ENCODE measurements at regions not wholly inside any gene's neighbourhood (a gene's known extent, or its start where the extent isn't known, plus 50 kb on each side); places are given as distances from the start of the nearest gene placed in this dataset.

DNA sequence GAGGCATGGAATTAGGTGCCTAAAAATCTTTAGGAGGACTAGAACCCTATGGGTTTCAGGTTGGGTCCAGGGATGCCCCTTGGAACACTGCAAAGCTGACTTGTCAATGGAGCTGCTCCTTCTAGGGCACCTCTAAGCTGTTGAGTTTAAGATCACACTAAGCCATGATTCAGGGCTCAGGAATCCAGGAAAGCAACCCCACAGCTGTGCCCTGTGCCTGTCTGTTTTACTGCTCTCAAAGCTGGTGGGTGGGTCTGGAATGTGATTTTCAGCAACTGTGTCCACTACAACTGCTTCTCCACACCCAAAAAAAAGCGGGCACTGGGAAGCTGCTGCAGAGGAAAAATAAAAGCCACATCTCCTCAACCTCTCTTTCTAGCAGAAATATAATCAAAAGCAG is 310.4 kb upstream of the MOCS1 start:
- peaks cover 13 to 39% of the 10 kb centered on the region in 2 donors for H3K27me3 Mint-ChIP-seq

DNA sequence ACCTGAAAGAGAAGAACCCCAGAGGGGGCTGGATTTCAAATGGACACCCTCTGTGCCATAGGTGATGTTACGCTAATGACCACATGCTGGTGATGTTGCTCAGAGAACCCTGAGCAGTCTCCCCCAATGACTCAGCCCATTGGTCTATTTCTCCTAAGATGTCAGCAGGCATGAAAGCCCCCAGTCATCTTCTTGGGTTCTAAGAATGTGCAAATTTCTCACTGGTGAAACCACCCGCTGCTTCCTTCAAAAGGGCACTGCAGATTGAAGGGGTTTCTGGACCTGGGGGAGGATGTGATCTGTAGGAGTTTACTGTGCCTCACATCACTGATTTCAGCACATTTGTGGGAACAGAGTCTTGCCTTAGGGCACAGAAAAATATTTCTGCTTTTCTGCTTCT is 298.4 kb upstream of the MOCS1 start:
- Mint-ChIP-seq H3K27me3 (peaks cover 14 to 28% of the 10 kb centered on the region in 2 donors), H3K4me1 (ENCODE audit: low read depth in 2 of 2) (no peaks in the 10 kb centered on the region), H3K9me3 (peaks cover 4% of the 10 kb centered on the region), H3K27ac (no peak overlapping the region), H3K36me3 (peaks cover 6% of the 10 kb centered on the region), H3K4me3 (no peak overlapping the region)
- ATAC-seq (peak; percentile 70), DNase-seq (ENCODE audit: low spot score) (no peak)

More for the DNA sequence above, 310.4 kb upstream of the MOCS1 start:
- no peak overlapping the region for H3K27ac Mint-ChIP-seq
- H3K36me3 Mint-ChIP-seq: peaks cover 5% of the 10 kb centered on the region
- no peak overlapping the region for H3K4me3 Mint-ChIP-seq
- DNase-seq (ENCODE audit: low spot score) (no peak), ATAC-seq (no peak)
- H3K9me3 Mint-ChIP-seq: peaks cover 3% of the 10 kb centered on the region
- no peaks in the 10 kb centered on the region for H3K4me1 Mint-ChIP-seq (ENCODE audit: low read depth in 2 of 2)

GRCh38 chr6:40227735-40228134 is 293.5 kb upstream of the MOCS1 start:
- Mint-ChIP-seq H3K27me3 (peaks cover 18 to 43% of the 10 kb centered on the region in 2 donors), H3K4me3 (no peak overlapping the region), H3K4me1 (ENCODE audit: low read depth in 2 of 2) (no peaks in the 10 kb centered on the region), H3K9me3 (peaks cover 3% of the 10 kb centered on the region), H3K36me3 (peaks cover 4% of the 10 kb centered on the region), H3K27ac (no peak overlapping the region)
- peak in 1 of 2 donors; percentile 22 for ATAC-seq
- DNase-seq (ENCODE audit: low spot score): no peak

- no peak overlapping the region for H3K27ac Mint-ChIP-seq
- H3K27me3 Mint-ChIP-seq: peaks cover 18 to 53% of the 10 kb centered on the region in 2 donors
Observed at GRCh38 chr6:40222354-40222753, 288.1 kb upstream of the MOCS1 start.

DNA sequence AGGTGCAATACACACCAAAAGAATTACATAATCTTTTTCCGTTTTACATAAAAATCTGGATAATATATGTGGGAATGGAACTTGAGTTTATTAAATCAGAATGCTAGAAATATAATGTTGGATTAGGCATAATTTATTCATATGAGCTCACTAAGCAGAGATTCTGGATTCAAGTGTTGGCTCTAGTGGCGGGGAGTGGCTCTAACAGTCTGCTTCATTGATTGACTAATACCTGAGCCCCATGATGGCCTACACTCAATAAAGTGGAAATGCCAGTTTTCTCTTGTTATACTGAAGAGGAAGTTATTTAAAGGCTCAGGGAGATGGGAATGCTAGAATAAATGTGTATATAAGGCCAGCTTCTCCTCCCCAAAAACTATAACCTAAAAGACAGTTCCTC is 285.5 kb upstream of the MOCS1 start:
- DNase-seq (ENCODE audit: low spot score) (no peak), ATAC-seq (no peak)
- H3K4me3 Mint-ChIP-seq: no peak overlapping the region
- peaks cover 18 to 44% of the 10 kb centered on the region in 2 donors for H3K27me3 Mint-ChIP-seq
- peaks cover 4% of the 10 kb centered on the region for H3K36me3 Mint-ChIP-seq
- no peaks in the 10 kb centered on the region for H3K9me3 Mint-ChIP-seq
- no peaks in the 10 kb centered on the region for H3K4me1 Mint-ChIP-seq (ENCODE audit: low read depth in 2 of 2)
- H3K27ac Mint-ChIP-seq: no peak overlapping the region

More at GRCh38 chr6:40222354-40222753, 288.1 kb upstream of the MOCS1 start:
- DNase-seq (ENCODE audit: low spot score) (no peak), ATAC-seq (no peak)
- peaks cover 4% of the 10 kb centered on the region for H3K36me3 Mint-ChIP-seq
- H3K9me3 Mint-ChIP-seq: peaks cover 3% of the 10 kb centered on the region
- no peak overlapping the region for H3K4me3 Mint-ChIP-seq
- H3K4me1 Mint-ChIP-seq (ENCODE audit: low read depth in 2 of 2): no peaks in the 10 kb centered on the region

- Mint-ChIP-seq H3K27me3 (peaks cover 16 to 20% of the 10 kb centered on the region in 2 donors), H3K9me3 (no peaks in the 10 kb centered on the region), H3K4me1 (ENCODE audit: low read depth in 2 of 2) (no peaks in the 10 kb centered on the region), H3K36me3 (no peaks in the 10 kb centered on the region), H3K27ac (no peak overlapping the region), H3K4me3 (no peak overlapping the region)
- DNase-seq (ENCODE audit: low spot score) (no peak), ATAC-seq (no peak)
Observed at GRCh38 chr6:40210628-40211056, 276.4 kb upstream of the MOCS1 start.

- Mint-ChIP-seq H3K36me3 (peaks cover 19% of the 10 kb centered on the region), H3K9me3 (peaks cover 12% of the 10 kb centered on the region), H3K4me3 (no peak overlapping the region), H3K27ac (no peak overlapping the region), H3K4me1 (ENCODE audit: low read depth in 2 of 2) (no peaks in the 10 kb centered on the region), H3K27me3 (peaks cover 15 to 27% of the 10 kb centered on the region in 2 donors)
- peak in 1 of 2 donors; percentile 52 for ATAC-seq
- no peak for DNase-seq (ENCODE audit: low spot score)
Observed at GRCh38 chr6:40205801-40206200, 271.5 kb upstream of the MOCS1 start.

- Mint-ChIP-seq H3K27ac (no peak overlapping the region), H3K27me3 (peaks cover 15 to 27% of the 10 kb centered on the region in 2 donors), H3K36me3 (peaks cover 19% of the 10 kb centered on the region)
Observed at GRCh38 chr6:40205004-40205403, 270.7 kb upstream of the MOCS1 start.

DNA sequence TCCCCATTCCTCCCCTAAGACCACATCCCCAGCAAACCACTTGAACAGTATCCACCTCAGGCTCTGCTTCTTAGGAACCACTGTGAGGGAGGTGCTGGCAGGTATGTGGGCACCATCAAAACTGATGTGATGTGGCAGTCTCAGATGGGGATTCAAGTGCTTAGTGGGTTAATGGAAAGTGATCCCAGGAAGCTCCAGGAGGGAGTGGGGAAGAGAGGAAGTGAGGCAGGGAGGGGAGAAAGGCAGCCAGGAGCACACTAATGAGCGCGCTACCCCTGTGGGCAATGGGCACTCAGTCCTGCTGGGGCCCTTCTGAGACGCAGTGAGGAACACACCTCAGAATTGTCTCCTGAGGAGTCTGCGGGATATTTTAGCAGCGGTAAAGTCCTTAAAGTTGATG is 263.1 kb upstream of the MOCS1 start:
- DNase-seq (ENCODE audit: low spot score) (no peak), ATAC-seq (no peak)
- Mint-ChIP-seq H3K36me3 (peaks cover 4% of the 10 kb centered on the region), H3K4me1 (ENCODE audit: low read depth in 2 of 2) (peaks cover 0 to 2% of the 10 kb centered on the region in 2 donors), H3K9me3 (peaks cover 3% of the 10 kb centered on the region), H3K27me3 (peaks cover 17% of the 10 kb centered on the region in 2 donors), H3K27ac (no peak overlapping the region), H3K4me3 (no peak overlapping the region)

More at GRCh38 chr6:40205004-40205403, 270.7 kb upstream of the MOCS1 start:
- Mint-ChIP-seq H3K4me1 (ENCODE audit: low read depth in 2 of 2) (no peaks in the 10 kb centered on the region), H3K9me3 (peaks cover 12% of the 10 kb centered on the region), H3K4me3 (no peak overlapping the region)
- no peak for ATAC-seq
- DNase-seq (ENCODE audit: low spot score): no peak

DNA sequence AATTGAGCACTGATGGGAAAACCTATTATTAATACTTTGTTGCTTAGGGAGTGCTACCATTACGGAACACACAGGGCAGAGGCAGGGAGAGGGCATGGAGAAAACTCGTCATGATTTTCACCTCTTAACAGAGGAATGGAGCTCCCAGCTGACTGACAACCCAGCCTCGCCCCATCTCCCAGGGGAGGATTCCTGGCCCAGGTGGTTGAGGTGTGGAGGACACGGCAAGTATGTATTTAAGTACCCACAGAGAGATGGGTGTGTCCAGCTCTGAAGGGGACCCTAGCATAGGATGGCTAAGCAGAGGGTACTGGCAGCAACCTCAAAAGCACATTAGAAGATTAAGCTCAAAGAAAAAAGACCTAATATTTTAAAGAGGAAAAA is 261.9 kb upstream of the MOCS1 start:
- ATAC-seq (no peak), DNase-seq (ENCODE audit: low spot score) (no peak)
- Mint-ChIP-seq H3K4me1 (ENCODE audit: low read depth in 2 of 2) (peaks cover 0 to 2% of the 10 kb centered on the region in 2 donors), H3K4me3 (no peak overlapping the region), H3K9me3 (no peaks in the 10 kb centered on the region), H3K36me3 (no peaks in the 10 kb centered on the region), H3K27ac (no peak overlapping the region), H3K27me3 (peaks cover 12 to 19% of the 10 kb centered on the region in 2 donors)

DNA sequence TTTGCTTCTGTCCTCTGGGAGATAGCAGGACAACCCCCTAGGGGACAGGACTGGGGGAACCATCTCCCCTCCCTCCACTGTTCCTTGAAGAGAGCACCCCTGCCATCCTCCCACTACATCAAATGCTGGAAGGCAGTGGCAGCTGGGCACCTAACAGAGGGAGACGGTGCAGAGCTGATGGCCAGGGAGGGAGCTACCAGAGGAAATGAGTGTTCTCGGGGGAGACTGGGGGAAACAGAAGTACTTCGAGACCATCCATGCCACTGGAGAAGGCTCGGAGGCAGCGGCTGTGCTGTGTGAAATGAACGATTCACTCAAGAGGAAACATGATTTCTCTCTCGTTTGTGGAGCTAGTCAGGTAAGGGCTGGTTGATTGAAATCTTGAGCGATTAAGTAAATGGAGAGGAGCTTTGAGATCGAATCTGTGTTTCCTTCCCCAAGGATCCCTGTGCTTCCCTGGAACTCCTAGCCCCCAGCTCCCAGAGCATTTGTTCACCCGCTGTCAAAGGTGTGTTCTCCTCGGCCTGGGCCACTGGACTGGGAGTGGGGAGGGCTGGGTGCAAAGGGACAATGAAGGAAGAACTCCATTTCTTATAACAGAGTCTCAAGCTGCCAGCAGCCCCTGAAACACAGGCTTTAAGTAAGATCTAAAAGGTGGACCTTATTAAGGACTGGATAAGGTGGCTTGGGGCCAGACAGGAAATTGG is 261.3 kb upstream of the MOCS1 start:
- Mint-ChIP-seq H3K27ac (no peak overlapping the region), H3K27me3 (peaks cover 15 to 25% of the 10 kb centered on the region in 2 donors), H3K4me1 (ENCODE audit: low read depth in 2 of 2) (peaks cover 0 to 2% of the 10 kb centered on the region in 2 donors), H3K9me3 (no peaks in the 10 kb centered on the region), H3K36me3 (no peaks in the 10 kb centered on the region), H3K4me3 (no peak overlapping the region)
- DNase-seq (ENCODE audit: low spot score) (no peak), ATAC-seq (no peak)

GRCh38 chr6:40194447-40195170 is 260.3 kb upstream of the MOCS1 start:
- peaks cover 13 to 27% of the 10 kb centered on the region in 2 donors for H3K27me3 Mint-ChIP-seq
- ATAC-seq: no peak
- H3K27ac Mint-ChIP-seq: no peak overlapping the region
- no peaks in the 10 kb centered on the region for H3K36me3 Mint-ChIP-seq
- H3K4me3 Mint-ChIP-seq: no peak overlapping the region
- no peak for DNase-seq (ENCODE audit: low spot score)
- H3K9me3 Mint-ChIP-seq: no peaks in the 10 kb centered on the region
- peaks cover 0 to 2% of the 10 kb centered on the region in 2 donors for H3K4me1 Mint-ChIP-seq (ENCODE audit: low read depth in 2 of 2)

- no peak for ATAC-seq
- no peaks in the 10 kb centered on the region for H3K9me3 Mint-ChIP-seq
- no peak overlapping the region for H3K27ac Mint-ChIP-seq
- H3K36me3 Mint-ChIP-seq: no peaks in the 10 kb centered on the region
- H3K4me3 Mint-ChIP-seq: no peak overlapping the region
- peaks cover 0 to 2% of the 10 kb centered on the region in 2 donors for H3K4me1 Mint-ChIP-seq (ENCODE audit: low read depth in 2 of 2)
- DNase-seq (ENCODE audit: low spot score): no peak
- peaks cover 16 to 20% of the 10 kb centered on the region in 2 donors for H3K27me3 Mint-ChIP-seq
Observed at GRCh38 chr6:40192516-40192915, 258.3 kb upstream of the MOCS1 start.

GRCh38 chr6:40188931-40189330 is 254.7 kb upstream of the MOCS1 start:
- Mint-ChIP-seq H3K27me3 (peaks cover 25 to 42% of the 10 kb centered on the region in 2 donors), H3K4me1 (ENCODE audit: low read depth in 2 of 2) (no peaks in the 10 kb centered on the region)

More at GRCh38 chr6:40188931-40189330, 254.7 kb upstream of the MOCS1 start:
- ATAC-seq (no peak), DNase-seq (ENCODE audit: low spot score) (no peak)
- H3K36me3 Mint-ChIP-seq: peaks cover 3% of the 10 kb centered on the region
- no peak overlapping the region for H3K27ac Mint-ChIP-seq
- H3K9me3 Mint-ChIP-seq: peaks cover 6% of the 10 kb centered on the region
- no peak overlapping the region for H3K4me3 Mint-ChIP-seq

Measured in natural killer cell treated with Interleukin-12 subunit alpha and Interleukin-12 subunit beta and Interleukin-15 and Interleukin-18, amount 100 ng/mL, for 72 hours (primary cell).